ENCODE measurements at regions not wholly inside any gene's neighbourhood (a gene's known extent, or its start where the extent isn't known, plus 50 kb on each side); places are given as distances from the start of the nearest gene placed in this dataset.

DNA sequence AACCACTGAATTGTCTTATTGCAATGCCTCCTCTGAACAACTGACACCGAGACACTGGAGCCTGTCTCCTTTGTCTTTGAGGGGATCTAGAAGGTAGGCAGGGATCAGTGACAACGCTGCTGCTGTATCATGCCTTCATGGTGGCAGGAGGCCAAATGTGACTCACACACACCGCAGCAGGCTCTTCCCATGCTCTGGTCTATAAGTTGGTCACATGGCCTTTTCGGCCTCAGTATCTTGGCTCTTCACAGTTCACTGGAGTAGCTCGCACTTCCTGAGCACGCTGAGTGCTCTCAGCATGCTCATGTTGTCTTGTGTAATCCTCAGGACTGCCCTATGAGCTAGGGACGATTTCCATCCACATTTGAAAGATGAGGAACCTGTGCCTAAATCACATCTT lies 167.4 kb upstream of the PCSK2 start:
- no peak overlapping the region for H3K27ac ChIP-seq
- no peaks in the 10 kb centered on the region for H3K36me3 ChIP-seq
- no peak for TF ChIP-seq CTCF (IDR thresholded peaks at IDR 0.05; ENCODE audit: low read depth, low read length)
- no peak for DNase-seq
- H3K4me3 ChIP-seq (ENCODE audit: low read depth, low read length), result no peak overlapping the region
- no peaks in the 10 kb centered on the region for H3K27me3 ChIP-seq (ENCODE audit: insufficient read depth, low read depth, severe bottlenecking)
- no peaks in the 10 kb centered on the region for H3K9me3 ChIP-seq (ENCODE audit: severe bottlenecking)

- TF ChIP-seq CTCF (IDR thresholded peaks at IDR 0.05; ENCODE audit: low read depth, low read length), result no peak
- no peak overlapping the region for H3K4me3 ChIP-seq (ENCODE audit: low read depth, low read length)
- no peak for DNase-seq
- H3K36me3 ChIP-seq, result no peaks in the 10 kb centered on the region
- no peaks in the 10 kb centered on the region for H3K27me3 ChIP-seq (ENCODE audit: insufficient read depth, low read depth, severe bottlenecking)
- H3K9me3 ChIP-seq (ENCODE audit: severe bottlenecking), result no peaks in the 10 kb centered on the region
- H3K27ac ChIP-seq, result no peak overlapping the region
Observed at GRCh38 chr20:17061715-17062114, 165.1 kb upstream of the PCSK2 start.

DNA sequence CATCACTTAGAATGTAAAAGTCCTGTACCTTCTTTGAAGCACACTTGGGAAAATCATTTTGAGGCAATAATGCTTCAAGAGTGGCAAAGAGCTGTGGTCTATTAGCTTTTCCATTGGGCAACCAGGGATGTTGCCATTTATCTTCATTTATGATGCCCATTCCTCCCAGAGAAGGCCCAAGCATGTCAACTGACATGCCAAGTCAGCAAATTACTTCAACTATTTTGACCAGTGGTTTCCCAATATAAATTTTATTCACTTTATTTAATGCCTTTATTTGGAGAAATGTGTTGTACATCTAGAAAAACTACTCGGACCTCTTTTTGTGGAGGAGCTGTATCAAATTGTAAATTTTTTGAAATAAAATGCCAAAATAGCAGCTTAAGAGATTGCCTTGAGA lies 164.1 kb upstream of the PCSK2 start:
- no peak overlapping the region for H3K4me3 ChIP-seq (ENCODE audit: low read depth, low read length)
- no peaks in the 10 kb centered on the region for H3K27me3 ChIP-seq (ENCODE audit: insufficient read depth, low read depth, severe bottlenecking)
- DNase-seq, result no peak
- TF ChIP-seq CTCF (IDR thresholded peaks at IDR 0.05; ENCODE audit: low read depth, low read length), result no peak
- H3K36me3 ChIP-seq, result no peaks in the 10 kb centered on the region
- no peaks in the 10 kb centered on the region for H3K9me3 ChIP-seq (ENCODE audit: severe bottlenecking)
- H3K27ac ChIP-seq, result no peak overlapping the region

DNA sequence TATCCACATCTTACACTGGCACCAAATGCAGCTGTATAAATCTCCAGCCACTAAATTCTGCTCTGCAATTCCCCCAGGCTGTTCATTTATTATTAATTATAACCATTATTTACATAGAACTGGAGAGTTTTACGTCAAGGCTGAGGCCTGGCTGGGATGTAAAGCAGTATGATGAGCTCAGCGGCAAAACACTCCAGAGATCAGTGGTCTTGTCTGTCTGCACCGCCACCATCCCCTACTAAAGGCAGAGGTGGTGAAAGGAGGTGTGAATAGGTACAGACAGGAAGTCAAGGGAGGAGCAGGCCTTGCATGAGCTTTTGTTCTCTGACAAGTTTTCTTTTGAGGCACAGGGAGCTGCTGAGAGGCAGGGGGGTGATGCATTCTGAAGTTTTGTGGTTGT lies 159.9 kb upstream of the PCSK2 start:
- H3K27ac ChIP-seq, result no peak overlapping the region
- H3K36me3 ChIP-seq, result no peaks in the 10 kb centered on the region
- H3K9me3 ChIP-seq (ENCODE audit: severe bottlenecking), result no peaks in the 10 kb centered on the region
- no peak for DNase-seq
- no peak for TF ChIP-seq CTCF (IDR thresholded peaks at IDR 0.05; ENCODE audit: low read depth, low read length)
- no peaks in the 10 kb centered on the region for H3K27me3 ChIP-seq (ENCODE audit: insufficient read depth, low read depth, severe bottlenecking)
- no peak overlapping the region for H3K4me3 ChIP-seq (ENCODE audit: low read depth, low read length)

DNA sequence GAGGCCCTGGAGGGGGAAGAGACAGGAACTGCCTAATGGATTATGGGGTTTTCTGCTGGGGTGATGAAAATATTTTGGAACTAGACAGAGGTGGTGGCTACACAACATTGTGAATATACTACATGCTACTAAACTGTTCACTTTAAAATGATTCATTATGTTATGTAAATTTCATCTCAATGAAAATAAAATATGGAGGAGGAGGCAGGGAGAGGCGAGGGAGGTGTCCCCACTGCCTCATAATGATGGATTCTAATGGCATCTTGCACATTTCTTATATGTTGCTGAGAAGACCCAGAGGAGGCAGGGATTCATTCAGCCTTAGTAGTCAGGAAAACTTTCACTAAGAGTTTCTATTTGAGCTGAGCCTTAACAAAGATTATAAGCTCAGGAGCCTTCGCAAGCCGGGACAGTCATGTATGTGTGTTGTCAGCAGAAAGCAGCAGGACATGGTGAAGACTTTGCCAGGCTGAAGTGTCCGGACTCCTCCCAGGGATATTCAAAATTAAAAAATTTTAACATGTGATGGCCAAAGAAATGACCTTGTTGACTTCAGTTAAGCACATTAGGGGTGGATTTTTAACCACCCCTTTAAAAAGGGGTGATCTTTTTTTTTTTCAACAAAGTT lies 158.6 kb upstream of the PCSK2 start:
- no peak for DNase-seq
- no peak overlapping the region for H3K27ac ChIP-seq
- no peaks in the 10 kb centered on the region for H3K27me3 ChIP-seq (ENCODE audit: insufficient read depth, low read depth, severe bottlenecking)
- H3K36me3 ChIP-seq, result no peaks in the 10 kb centered on the region
- H3K9me3 ChIP-seq (ENCODE audit: severe bottlenecking), result no peaks in the 10 kb centered on the region
- no peak for TF ChIP-seq CTCF (IDR thresholded peaks at IDR 0.05; ENCODE audit: low read depth, low read length)
- H3K4me3 ChIP-seq (ENCODE audit: low read depth, low read length), result no peak overlapping the region

DNA sequence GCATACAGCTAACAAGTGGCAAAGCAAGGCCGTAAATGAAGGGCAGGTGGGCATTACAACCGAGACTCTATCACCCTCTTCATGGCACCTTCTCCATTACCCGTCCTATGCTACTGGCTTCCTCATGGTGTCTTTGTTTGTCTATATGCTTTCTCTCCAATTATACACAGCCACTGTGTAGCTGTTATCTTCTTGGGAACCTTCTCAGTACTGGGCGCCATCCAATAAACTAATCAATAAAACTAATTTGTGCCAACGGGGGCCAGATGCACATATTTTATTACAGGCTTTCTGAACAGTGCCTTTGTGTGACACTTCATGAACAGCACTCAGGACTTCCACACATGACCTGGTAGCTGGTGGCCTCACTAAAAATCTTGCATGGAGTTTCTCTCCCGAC lies 149.8 kb upstream of the PCSK2 start:
- no peak for DNase-seq

More for the DNA sequence above, 149.8 kb upstream of the PCSK2 start:
- Histone ChIP-seq H3K4me3 (ENCODE audit: low read depth, low read length) (no peak overlapping the region), H3K27me3 (ENCODE audit: insufficient read depth, low read depth, severe bottlenecking) (no peaks in the 10 kb centered on the region), H3K27ac (no peak overlapping the region), H3K9me3 (ENCODE audit: severe bottlenecking) (no peaks in the 10 kb centered on the region), H3K36me3 (no peaks in the 10 kb centered on the region)
- no peak for TF ChIP-seq CTCF (IDR thresholded peaks at IDR 0.05; ENCODE audit: low read depth, low read length)
